ENCODE measurements at regions not wholly inside any gene's neighbourhood (a gene's known extent, or its start where the extent isn't known, plus 50 kb on each side); places are given as distances from the start of the nearest gene placed in this dataset.

GRCh38 chr10:61098966-61099365 lies 155.0 kb upstream of the RHOBTB1 start:
- FAIRE-seq (no peak), ATAC-seq (no peak), DNase-seq (ENCODE audit: low spot score) (no peak)
- Histone ChIP-seq H2AFZ (ENCODE audit: low read length) (no peak overlapping the region), H3K9me3 (ENCODE audit: low read length) (no peaks in the 10 kb centered on the region), H3K27ac (ENCODE audit: extremely low read length, insufficient read depth, low read length) (no peak overlapping the region), H3K79me2 (ENCODE audit: insufficient read depth, low read length) (no peaks in the 10 kb centered on the region), H3K36me3 (replicated peaks in 1 of 2; ENCODE audit: control insufficient read depth in 1 of 2, insufficient read depth in 2 of 2, low read length in 2 of 2) (no peaks in the 10 kb centered on the region), H3K27me3 (ENCODE audit: control insufficient read depth in 1 of 2, insufficient read depth in 2 of 2, low read length in 2 of 2) (no peaks in the 10 kb centered on the region), H3K4me2 (ENCODE audit: low read depth, low read length) (no peak overlapping the region), H3K4me3 (replicated peaks in 1 of 3; ENCODE audit: insufficient read depth in 1 of 3, low read depth in 2 of 3, low read length in 3 of 3) (no peak overlapping the region), H3K4me1 (ENCODE audit: insufficient read depth, low read length) (no peaks in the 10 kb centered on the region), H3K9ac (ENCODE audit: insufficient read depth, low read depth, low read length) (no peak overlapping the region), H4K20me1 (ENCODE audit: insufficient read depth, low read length) (no peaks in the 10 kb centered on the region)
- WGBS (ENCODE audit: low lambda C conversion rate) = 80% methylated on average over 1 of the region's 1 CpG
- ChIA-PET POLR2A (no interaction called here), CTCF (ENCODE audit: low intra/inter-chr PET ratio, low total read pairs) (no interaction called here)
- no peak for TF ChIP-seq ZNF513 (CRISPR knock-in tag; conservative IDR thresholded peaks at IDR 0.05)
- no peak for TF ChIP-seq ZNF296 (CRISPR knock-in tag; conservative IDR thresholded peaks at IDR 0.05)
- TF ChIP-seq ZEB1 (IDR thresholded peaks at IDR 0.05; ENCODE audit: insufficient replicate concordance, low read depth) = no peak
- no peak for TF ChIP-seq ZNF468 (CRISPR knock-in tag; IDR thresholded peaks at IDR 0.05)
- no peak for TF ChIP-seq ZFP37 (CRISPR knock-in tag; IDR thresholded peaks at IDR 0.05; ENCODE audit: borderline replicate concordance)
- no peak for TF ChIP-seq ZNF234 (CRISPR knock-in tag; conservative IDR thresholded peaks at IDR 0.05)
- intact Hi-C loops (cut with micrococcal nuclease; ENCODE audit: unreplicated experiment) = no loop called here
- in situ Hi-C loops (cut with HindIII; ENCODE audit: extremely low pct_ligation_motif_present, low pct_unique_long_range_greater_than_20kb) = no loop called here
- no TSS peak for BruUV-seq (replicated peaks)

DNA sequence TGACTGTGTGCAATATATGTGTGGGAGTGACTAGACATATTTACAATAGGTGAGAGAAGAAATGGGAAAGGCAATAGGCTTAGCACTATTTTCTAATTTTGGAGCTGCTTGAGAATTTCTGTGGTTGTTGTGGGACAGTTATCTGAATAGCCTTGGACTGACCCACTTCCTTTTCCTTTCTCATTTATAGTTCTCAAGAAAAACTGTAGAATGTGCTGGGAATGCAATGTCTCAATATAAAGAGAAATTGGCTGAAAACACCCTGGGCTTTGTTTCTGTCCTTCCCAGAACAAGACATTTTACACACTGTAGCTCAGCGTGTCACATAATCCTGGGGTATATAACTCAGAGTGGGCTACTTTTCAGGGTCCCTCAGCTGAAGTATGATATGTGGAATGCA lies 153.0 kb upstream of the RHOBTB1 start:
- in situ Hi-C loops (cut with HindIII; ENCODE audit: extremely low pct_ligation_motif_present, low pct_unique_long_range_greater_than_20kb) = no loop called here
- TF ChIP-seq TAF1 (CRISPR knock-in tag; IDR thresholded peaks at IDR 0.05) (no peak), SALL1 (CRISPR knock-in tag; IDR thresholded peaks at IDR 0.05) (no peak), XBP1 (CRISPR knock-in tag; IDR thresholded peaks at IDR 0.05) (no peak), MXD3 (CRISPR knock-in tag; IDR thresholded peaks at IDR 0.05) (no peak), NFYB (CRISPR knock-in tag; IDR thresholded peaks at IDR 0.05) (no peak), ZNF766 (CRISPR knock-in tag; IDR thresholded peaks at IDR 0.05; ENCODE audit: borderline replicate concordance) (no peak), ZNF296 (CRISPR knock-in tag; conservative IDR thresholded peaks at IDR 0.05) (no peak), ZNF761 (CRISPR knock-in tag; conservative IDR thresholded peaks at IDR 0.05) (no peak), LRRFIP1 (CRISPR knock-in tag; conservative IDR thresholded peaks at IDR 0.05) (no peak), ZNF335 (CRISPR knock-in tag; IDR thresholded peaks at IDR 0.05) (no peak)

More for the DNA sequence above, 153.0 kb upstream of the RHOBTB1 start:
- no peaks in the 10 kb centered on the region for H4K20me1 ChIP-seq (ENCODE audit: insufficient read depth, low read length)
- WGBS (ENCODE audit: low lambda C conversion rate) = 55% methylated on average over 1 of the region's 1 CpG
- H3K4me3 ChIP-seq (replicated peaks in 1 of 3; ENCODE audit: insufficient read depth in 1 of 3, low read depth in 2 of 3, low read length in 3 of 3) = no peak overlapping the region
- H3K9me3 ChIP-seq (ENCODE audit: low read length) = no peaks in the 10 kb centered on the region
- no TSS peak for BruUV-seq (replicated peaks)
- H3K79me2 ChIP-seq (ENCODE audit: insufficient read depth, low read length) = no peaks in the 10 kb centered on the region
- CTCF ChIA-PET (ENCODE audit: low intra/inter-chr PET ratio, low total read pairs) = no interaction called here
- H3K27ac ChIP-seq (ENCODE audit: extremely low read length, insufficient read depth, low read length) = no peak overlapping the region
- H3K9ac ChIP-seq (ENCODE audit: insufficient read depth, low read depth, low read length) = no peak overlapping the region
- H3K4me1 ChIP-seq (ENCODE audit: insufficient read depth, low read length) = no peaks in the 10 kb centered on the region
- ATAC-seq (no peak), FAIRE-seq (no peak), DNase-seq (ENCODE audit: low spot score) (no peak)
- POLR2A ChIA-PET = no interaction called here
- H3K4me2 ChIP-seq (ENCODE audit: low read depth, low read length) = no peak overlapping the region
- H3K27me3 ChIP-seq (ENCODE audit: control insufficient read depth in 1 of 2, insufficient read depth in 2 of 2, low read length in 2 of 2) = no peaks in the 10 kb centered on the region
- no peak overlapping the region for H2AFZ ChIP-seq (ENCODE audit: low read length)
- intact Hi-C loops (cut with micrococcal nuclease; ENCODE audit: unreplicated experiment) = no loop called here
- no peaks in the 10 kb centered on the region for H3K36me3 ChIP-seq (replicated peaks in 1 of 2; ENCODE audit: control insufficient read depth in 1 of 2, insufficient read depth in 2 of 2, low read length in 2 of 2)
